ENCODE measurements at regions not wholly inside any gene's neighbourhood (a gene's known extent, or its start where the extent isn't known, plus 50 kb on each side); places are given as distances from the start of the nearest gene placed in this dataset.
A peak's percentile ranks its signal among the peaks of the same experiment; 100 is the strongest.

- intact Hi-C loops (cut with DNase I; ENCODE audit: low total_unique reads): no loop called here
Measured at GRCh38 chr1:173395762-173396161, 81.4 kb upstream of the PRDX6 start.

GRCh38 chr1:173400387-173400995 is 76.6 kb upstream of the PRDX6 start:
- TF ChIP-seq POLR2A (IDR thresholded peaks at IDR 0.05) (no peak), POLR2AphosphoS5 (IDR thresholded peaks at IDR 0.05) (no peak), CTCF (IDR thresholded peaks at IDR 0.05) (no peak)
- no peaks in the 10 kb centered on the region for H3K27me3 ChIP-seq
- no peaks in the 10 kb centered on the region for H3K9me3 ChIP-seq
- no peak for DNase-seq (ENCODE audit: low spot score in 2 of 2)
- no peaks in the 10 kb centered on the region for H3K36me3 ChIP-seq
- intact Hi-C loops (cut with DNase I; ENCODE audit: low total_unique reads): no loop called here
- H3K27ac ChIP-seq: peak overlapping the region in 1 of 2 donors; percentile 6
- H3K4me1 ChIP-seq: no peaks in the 10 kb centered on the region
- no peak overlapping the region for H3K4me3 ChIP-seq

More at GRCh38 chr1:173395762-173396161, 81.4 kb upstream of the PRDX6 start:
- Histone ChIP-seq H3K4me1 (no peaks in the 10 kb centered on the region), H3K27me3 (no peaks in the 10 kb centered on the region), H3K9me3 (no peaks in the 10 kb centered on the region), H3K36me3 (no peaks in the 10 kb centered on the region), H3K27ac (no peak overlapping the region), H3K4me3 (no peak overlapping the region)
- no peak for DNase-seq (ENCODE audit: low spot score in 2 of 2)
- no peak for TF ChIP-seq CTCF (IDR thresholded peaks at IDR 0.05)

GRCh38 chr1:173403996-173404395 is 73.1 kb upstream of the PRDX6 start:
- DNase-seq (ENCODE audit: low spot score in 2 of 2): no peak
- Histone ChIP-seq H3K9me3 (no peaks in the 10 kb centered on the region), H3K4me1 (no peaks in the 10 kb centered on the region), H3K4me3 (no peak overlapping the region), H3K36me3 (no peaks in the 10 kb centered on the region), H3K27me3 (no peaks in the 10 kb centered on the region), H3K27ac (no peak overlapping the region)
- intact Hi-C loops (cut with DNase I; ENCODE audit: low total_unique reads): no loop called here
- TF ChIP-seq POLR2A (IDR thresholded peaks at IDR 0.05) (no peak), POLR2AphosphoS5 (IDR thresholded peaks at IDR 0.05) (no peak), CTCF (IDR thresholded peaks at IDR 0.05) (no peak)

GRCh38 chr1:173405281-173405680 is 71.9 kb upstream of the PRDX6 start:
- Histone ChIP-seq H3K4me3 (no peak overlapping the region), H3K27ac (peak overlapping the region in 1 of 2 donors; percentile 34), H3K9me3 (no peaks in the 10 kb centered on the region), H3K36me3 (no peaks in the 10 kb centered on the region), H3K4me1 (no peaks in the 10 kb centered on the region), H3K27me3 (no peaks in the 10 kb centered on the region)
- TF ChIP-seq CTCF (IDR thresholded peaks at IDR 0.05) (no peak), POLR2AphosphoS5 (IDR thresholded peaks at IDR 0.05) (no peak), POLR2A (IDR thresholded peaks at IDR 0.05) (no peak)
- no peak for DNase-seq (ENCODE audit: low spot score in 2 of 2)
- intact Hi-C loops (cut with DNase I; ENCODE audit: low total_unique reads): no loop called here

GRCh38 chr1:173405834-173406233 is 71.3 kb upstream of the PRDX6 start:
- Histone ChIP-seq H3K27ac (peak overlapping the region in 1 of 2 donors; percentile 32), H3K27me3 (no peaks in the 10 kb centered on the region), H3K36me3 (no peaks in the 10 kb centered on the region), H3K4me1 (no peaks in the 10 kb centered on the region), H3K9me3 (no peaks in the 10 kb centered on the region), H3K4me3 (no peak overlapping the region)
- no peak for DNase-seq (ENCODE audit: low spot score in 2 of 2)
- TF ChIP-seq POLR2A (IDR thresholded peaks at IDR 0.05): no peak
- no peak for TF ChIP-seq CTCF (IDR thresholded peaks at IDR 0.05)
- no peak for TF ChIP-seq POLR2AphosphoS5 (IDR thresholded peaks at IDR 0.05)
- intact Hi-C loops (cut with DNase I; ENCODE audit: low total_unique reads): no loop called here
